OCI-LY3 (cell line): ENCODE measurements at regions not wholly inside any gene's neighbourhood (a gene's known extent, or its start where the extent isn't known, plus 50 kb on each side); places are given as distances from the start of the nearest gene placed in this dataset.

ENCODE experiments used
- H2AFZ ChIP-seq: fragments of 200-600, 300-600 bp; shearing (Covaris generic); 2 replicates; pipeline ENCODE4 v1.6.0; 2014; ENCODE audit warnings: antibody characterized with exemption, low read depth, low read length
- H3K27ac ChIP-seq: fragments of 200-600, 300-600 bp; sonication (generic); 2 replicates; pipeline ENCODE4 v1.5.1; 2014; ENCODE audit warnings: mild to moderate bottlenecking, low read length, moderate library complexity, mixed read lengths
- H3K27me3 ChIP-seq: fragments of 200-600, 300-600 bp; sonication (generic); 2 replicates; pipeline ENCODE4 v1.6.1; 2014; ENCODE audit warnings: low read depth, low read length, mixed read lengths
- H3K36me3 ChIP-seq: fragments of 200-600, 300-600 bp; sonication (generic); replicated peaks from 2 replicates; pipeline ENCODE3; 2014; ENCODE audit warnings: low read depth, low read length, mixed read lengths
- H3K4me1 ChIP-seq: fragments of 300-600, 200-600 bp; sonication (generic); 2 replicates; pipeline ENCODE4 v1.6.1; 2014; ENCODE audit warnings: low read length, mixed read lengths
- H3K4me2 ChIP-seq: fragments of 200-600, 300-600 bp; sonication (generic); 2 replicates; pipeline ENCODE4 v1.6.1; 2014; ENCODE audit warnings: low read length, mixed read lengths
- H3K4me3 ChIP-seq: fragments of 300-600, 200-600 bp; sonication (generic); 2 replicates; pipeline ENCODE4 v1.5.1; 2014; ENCODE audit warnings: antibody characterized with exemption, mild to moderate bottlenecking, low read length, moderate library complexity
- H3K79me2 ChIP-seq: fragments of 300-600, 200-600 bp; shearing (Covaris generic); 2 replicates; pipeline ENCODE4 v1.6.1; 2014; ENCODE audit warnings: mild to moderate bottlenecking, low read length, mixed read lengths
- H3K9ac ChIP-seq: fragments of 300-600, 200-600 bp; shearing (Covaris generic); 2 replicates; pipeline ENCODE4 v1.6.0; 2014; ENCODE audit warnings: mild to moderate bottlenecking, low read length, moderate library complexity
- H3K9me3 ChIP-seq: fragments of 200-600, 300-600 bp; shearing (Covaris generic); 2 replicates; pipeline ENCODE4 v1.6.1; 2014; ENCODE audit warnings: low read length, mixed read lengths; ENCODE audit not compliant: insufficient read depth
- H4K20me1 ChIP-seq: fragments of 200-600, 300-600 bp; sonication (generic); 2 replicates; pipeline ENCODE4 v1.6.1; 2016; ENCODE audit warnings: low read length, mixed read lengths; ENCODE audit not compliant: insufficient read depth
- CTCF ChIP-seq: fragments of 200-600, 300-600 bp; sonication (generic); IDR thresholded peaks from 2 replicates; pipeline ENCODE4 v1.5.1; 2014; ENCODE audit warnings: antibody characterized with exemption, low read length, low read depth
- EZH2phosphoT487 ChIP-seq: fragments of 200-600 bp; shearing (Covaris generic); IDR thresholded peaks from 2 replicates; pipeline ENCODE4 v1.6.1; 2018; ENCODE audit warnings: antibody characterized with exemption, mixed run types, low read depth

- no peaks in the 10 kb centered on the region for H3K36me3 ChIP-seq
- TF ChIP-seq EZH2phosphoT487 (no peak), CTCF (no peak)
- peaks cover 7% of the 10 kb centered on the region; the same call in 1 of the 2 replicates for H3K27me3 ChIP-seq
- H3K4me3 ChIP-seq = no peak overlapping the region
- H3K4me2 ChIP-seq = no peak overlapping the region
- H3K9me3 ChIP-seq = peaks cover 5% of the 10 kb centered on the region; the same call in 1 of the 2 replicates
- H4K20me1 ChIP-seq = no peaks in the 10 kb centered on the region
- no peak overlapping the region for H3K27ac ChIP-seq
- no peak overlapping the region for H3K9ac ChIP-seq
- no peak overlapping the region for H2AFZ ChIP-seq
- H3K79me2 ChIP-seq = no peaks in the 10 kb centered on the region
- H3K4me1 ChIP-seq = no peaks in the 10 kb centered on the region
Measured at GRCh38 chr11:70537576-70538571, 139.5 kb downstream of the CTTN start.

GRCh38 chr11:70538641-70539359 is 140.5 kb downstream of the CTTN start:
- Histone ChIP-seq H4K20me1 (no peaks in the 10 kb centered on the region), H3K27ac (no peak overlapping the region), H3K27me3 (peaks cover 14% of the 10 kb centered on the region; the same call in 1 of the 2 replicates), H3K4me1 (no peaks in the 10 kb centered on the region), H2AFZ (no peak overlapping the region), H3K9me3 (peaks cover 1% of the 10 kb centered on the region; the same call in 1 of the 2 replicates), H3K4me2 (no peak overlapping the region), H3K9ac (no peak overlapping the region), H3K4me3 (no peak overlapping the region), H3K79me2 (no peaks in the 10 kb centered on the region), H3K36me3 (no peaks in the 10 kb centered on the region)
- TF ChIP-seq CTCF (no peak), EZH2phosphoT487 (no peak)

GRCh38 chr11:70539360-70540095 is 141.2 kb downstream of the CTTN start:
- no peaks in the 10 kb centered on the region for H4K20me1 ChIP-seq
- no peak overlapping the region for H3K4me2 ChIP-seq
- no peaks in the 10 kb centered on the region; the same call in 1 of the 2 replicates for H3K9me3 ChIP-seq
- H3K27ac ChIP-seq = no peak overlapping the region
- H3K79me2 ChIP-seq = no peaks in the 10 kb centered on the region
- H3K9ac ChIP-seq = no peak overlapping the region
- H3K36me3 ChIP-seq = no peaks in the 10 kb centered on the region
- H2AFZ ChIP-seq = no peak overlapping the region
- no peak overlapping the region for H3K4me3 ChIP-seq
- no peak for TF ChIP-seq CTCF
- no peak for TF ChIP-seq EZH2phosphoT487
- H3K27me3 ChIP-seq = peaks cover 14% of the 10 kb centered on the region; the same call in 1 of the 2 replicates
- no peaks in the 10 kb centered on the region for H3K4me1 ChIP-seq
